GM13976 (cell line): ENCODE measurements at regions not wholly inside any gene's neighbourhood (a gene's known extent, or its start where the extent isn't known, plus 50 kb on each side); places are given as distances from the start of the nearest gene placed in this dataset.
"Not testable (repeated sequence)": the region's sequence is repeated elsewhere in the genome, so short reads cannot be mapped to it uniquely, and the experiment has no call there.

Experiments used
- DNase-seq: peaks from one replicate; pipeline ENCODE4 v3.0.0; 2012; ENCODE audit warnings: low spot score
- in situ Hi-C: fragments of 300-500 bp; cut with MboI; formaldehyde crosslinking; loops from one replicate; pipeline ENCODE4 v1.12.0; 2022; ENCODE audit warnings: low sequenced_read_pairs, mixed read lengths, inconsistent platforms; ENCODE audit not compliant: unreplicated experiment
- TF ChIP-seq, protein P1 (sequence below): IDR thresholded peaks from 2 replicates; pipeline ENCODE4 v1.5.1; 2012; ENCODE audit warnings: borderline replicate concordance, mild to moderate bottlenecking; ENCODE audit not compliant: insufficient read depth; ENCODE audit errors: extremely low read depth, missing control alignments, control extremely low read depth

DNA sequence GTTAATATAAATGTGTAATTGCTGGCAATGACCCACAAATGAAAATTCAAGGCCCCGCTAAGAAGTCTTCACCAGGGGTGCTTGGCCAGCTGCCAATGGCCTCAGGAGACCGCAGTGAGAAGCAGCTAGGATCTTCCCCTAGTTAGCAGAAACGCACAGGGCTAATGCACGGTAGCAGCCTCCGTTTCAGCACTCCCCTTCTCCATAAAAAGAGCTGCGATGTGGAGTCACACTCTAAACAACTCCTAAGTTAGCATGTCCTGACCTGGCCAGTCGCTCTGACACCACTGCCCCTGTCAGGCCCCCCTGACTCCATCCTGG is 139.0 kb downstream of the SEPTIN14 start:
- no peak for DNase-seq
- TF ChIP-seq, protein P1, sequence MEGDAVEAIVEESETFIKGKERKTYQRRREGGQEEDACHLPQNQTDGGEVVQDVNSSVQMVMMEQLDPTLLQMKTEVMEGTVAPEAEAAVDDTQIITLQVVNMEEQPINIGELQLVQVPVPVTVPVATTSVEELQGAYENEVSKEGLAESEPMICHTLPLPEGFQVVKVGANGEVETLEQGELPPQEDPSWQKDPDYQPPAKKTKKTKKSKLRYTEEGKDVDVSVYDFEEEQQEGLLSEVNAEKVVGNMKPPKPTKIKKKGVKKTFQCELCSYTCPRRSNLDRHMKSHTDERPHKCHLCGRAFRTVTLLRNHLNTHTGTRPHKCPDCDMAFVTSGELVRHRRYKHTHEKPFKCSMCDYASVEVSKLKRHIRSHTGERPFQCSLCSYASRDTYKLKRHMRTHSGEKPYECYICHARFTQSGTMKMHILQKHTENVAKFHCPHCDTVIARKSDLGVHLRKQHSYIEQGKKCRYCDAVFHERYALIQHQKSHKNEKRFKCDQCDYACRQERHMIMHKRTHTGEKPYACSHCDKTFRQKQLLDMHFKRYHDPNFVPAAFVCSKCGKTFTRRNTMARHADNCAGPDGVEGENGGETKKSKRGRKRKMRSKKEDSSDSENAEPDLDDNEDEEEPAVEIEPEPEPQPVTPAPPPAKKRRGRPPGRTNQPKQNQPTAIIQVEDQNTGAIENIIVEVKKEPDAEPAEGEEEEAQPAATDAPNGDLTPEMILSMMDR: no peak
- in situ Hi-C loops: no loop called here

DNA sequence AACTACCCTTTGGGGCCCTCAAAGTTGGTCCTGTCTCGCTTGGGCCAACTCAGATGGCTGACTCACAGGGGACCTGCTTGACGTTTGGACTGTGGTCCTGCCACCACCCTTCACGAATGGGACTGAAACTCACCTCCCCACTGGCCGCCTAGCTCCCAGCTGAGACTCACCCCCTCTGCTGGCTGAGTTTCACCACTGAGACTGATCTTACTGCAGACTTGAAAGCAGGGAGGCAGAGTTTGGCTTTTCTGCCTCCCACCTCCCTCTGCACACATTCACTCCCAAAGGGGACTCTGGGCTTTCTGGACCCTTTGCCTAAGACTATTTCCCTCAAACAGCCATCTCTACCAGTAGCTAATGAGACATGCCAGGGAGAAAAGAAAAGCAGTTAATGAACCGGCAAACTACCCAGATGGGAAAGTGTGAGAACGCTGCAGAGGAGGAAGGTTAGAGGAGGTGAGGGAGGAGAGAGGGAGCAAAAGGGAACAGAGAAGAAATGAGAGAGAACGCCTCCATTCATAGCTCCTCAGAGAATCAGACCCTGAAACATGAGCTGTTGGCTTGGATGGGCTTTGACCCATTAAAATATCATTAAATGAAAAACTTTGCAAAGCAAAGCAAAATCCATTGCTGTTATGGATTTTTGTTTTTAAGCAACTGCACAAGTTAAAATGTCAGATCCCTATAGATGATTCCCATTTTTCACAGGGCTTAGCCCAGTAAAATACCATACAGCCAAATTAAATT is 139.5 kb downstream of the SEPTIN14 start:
- DNase-seq, in situ Hi-C loops: not testable (repeated sequence)

DNA sequence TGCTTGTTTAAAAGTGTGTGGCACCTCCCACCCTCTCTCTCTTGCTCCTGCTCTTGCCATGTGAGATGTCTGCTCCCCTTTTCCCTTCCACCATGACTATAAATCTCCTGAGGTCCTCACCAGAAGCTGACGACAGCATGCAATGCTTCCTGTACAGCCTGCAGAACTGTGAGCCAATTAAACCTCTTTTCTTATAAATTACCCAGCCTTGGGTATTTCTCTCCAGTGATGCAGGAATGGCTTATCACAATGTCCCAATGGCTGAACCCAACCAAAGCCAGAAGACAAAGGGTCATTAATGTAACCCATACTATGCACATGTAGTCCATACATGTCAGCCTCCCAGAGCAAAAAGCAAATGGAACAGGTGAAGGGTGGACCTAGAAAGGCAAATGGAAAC is 141.5 kb downstream of the SEPTIN14 start:
- in situ Hi-C loops, DNase-seq: not testable (repeated sequence)

DNA sequence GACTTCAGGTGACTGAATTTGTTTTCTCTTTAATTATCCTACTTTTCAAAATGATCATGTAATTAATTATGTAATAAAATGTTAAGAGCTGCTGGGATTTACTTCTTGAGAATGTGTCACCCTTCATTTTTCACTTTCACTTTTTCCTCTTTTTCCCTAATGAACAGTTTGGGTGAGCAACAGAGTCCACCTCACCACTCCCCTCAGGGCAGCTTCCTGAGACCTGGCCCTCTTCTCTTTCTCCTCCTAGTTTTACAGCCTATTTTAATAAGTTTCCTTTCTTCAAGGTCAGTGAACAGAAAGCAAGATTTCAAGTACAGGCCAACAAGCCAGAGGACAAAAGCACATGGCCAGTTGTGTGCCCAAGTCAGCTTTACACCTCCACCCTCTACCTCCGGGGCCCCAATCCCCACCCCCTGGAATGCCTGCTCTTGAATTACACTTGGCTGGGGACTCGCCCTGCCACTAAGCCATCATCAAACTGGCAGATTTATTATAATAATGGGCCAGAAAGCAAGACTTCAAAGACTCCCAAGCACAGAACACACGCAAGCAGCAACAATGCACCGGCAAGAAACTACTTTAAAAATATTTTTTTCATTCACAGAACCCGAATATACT is 143.1 kb upstream of the VOPP1 start:
- in situ Hi-C loops, DNase-seq: not testable (repeated sequence)

DNA sequence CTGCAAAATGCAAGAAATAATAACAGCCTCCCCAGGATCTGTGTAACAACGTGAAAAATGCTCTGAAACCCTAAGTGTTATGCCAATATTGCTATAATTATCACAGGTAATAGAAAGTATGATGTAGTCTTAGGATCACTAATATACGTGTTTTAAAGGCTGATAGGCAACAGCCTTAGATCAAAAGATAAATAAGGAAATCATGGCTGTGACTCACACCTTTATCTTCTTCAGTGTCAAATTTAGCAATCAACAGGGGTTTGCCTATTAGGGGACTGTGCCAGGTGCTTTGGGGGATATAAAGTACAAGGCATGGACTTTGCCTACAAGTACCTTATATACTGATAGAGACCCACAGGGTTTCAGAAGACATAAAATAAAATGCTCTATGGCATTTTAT is 142.1 kb upstream of the VOPP1 start:
- DNase-seq, in situ Hi-C loops: not testable (repeated sequence)

DNA sequence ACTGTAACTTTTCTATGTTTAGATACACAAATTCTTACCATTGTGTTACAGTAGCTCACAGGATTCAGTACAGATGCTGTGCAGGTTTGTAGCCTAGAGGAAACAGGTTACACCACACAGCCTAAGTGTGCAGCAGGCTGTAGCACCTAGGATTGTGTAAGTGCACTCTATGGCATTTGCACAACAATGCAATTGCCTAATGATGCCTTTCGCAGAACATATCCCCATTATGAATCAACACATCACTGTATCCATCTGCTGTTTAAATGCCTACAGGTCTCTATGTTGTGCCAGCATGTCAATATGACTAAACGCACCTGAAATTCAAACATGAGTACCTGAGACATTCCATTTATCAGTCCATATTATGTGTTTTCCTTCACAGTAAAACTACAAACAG is 138.0 kb upstream of the VOPP1 start:
- DNase-seq, in situ Hi-C loops: not testable (repeated sequence)

DNA sequence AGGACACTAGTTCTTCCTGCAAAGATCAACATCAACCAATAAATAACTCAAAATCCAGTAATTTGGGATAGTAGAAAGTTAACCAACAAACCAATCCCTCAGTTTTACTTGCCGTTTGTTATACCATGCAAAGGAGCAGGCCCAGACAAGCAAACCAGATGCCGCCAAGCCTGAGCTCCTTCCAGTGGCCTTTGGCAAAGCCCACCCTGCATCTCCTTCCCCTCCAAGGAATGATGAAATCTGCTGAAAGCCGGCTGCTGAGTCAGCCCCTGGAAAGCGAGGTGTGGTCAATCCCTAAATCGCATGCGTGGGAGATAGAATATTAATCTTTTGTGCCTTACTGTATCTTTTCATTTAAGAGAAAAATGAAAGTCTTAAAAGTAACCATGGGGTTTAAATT is 135.7 kb upstream of the VOPP1 start:
- DNase-seq, in situ Hi-C loops: not testable (repeated sequence)

DNA sequence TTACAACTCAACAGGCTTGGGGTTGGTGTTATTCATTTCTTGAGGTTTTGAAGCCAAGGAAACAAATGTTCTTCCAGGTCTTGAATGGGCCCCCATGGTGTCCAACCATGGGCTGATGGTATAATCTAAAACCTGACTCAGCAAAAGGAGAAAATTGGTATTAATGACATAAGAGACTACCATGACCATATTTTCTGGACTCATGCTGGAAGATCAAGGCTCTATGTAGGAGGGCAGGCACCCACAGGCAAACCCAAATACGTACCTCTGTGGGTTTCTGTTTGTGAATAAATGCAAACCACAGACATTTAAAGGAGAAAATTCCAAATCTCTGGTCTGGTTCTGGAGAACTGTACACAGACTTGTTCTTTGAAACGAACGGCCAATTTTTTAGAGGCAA is 135.1 kb upstream of the VOPP1 start:
- in situ Hi-C loops, DNase-seq: not testable (repeated sequence)

DNA sequence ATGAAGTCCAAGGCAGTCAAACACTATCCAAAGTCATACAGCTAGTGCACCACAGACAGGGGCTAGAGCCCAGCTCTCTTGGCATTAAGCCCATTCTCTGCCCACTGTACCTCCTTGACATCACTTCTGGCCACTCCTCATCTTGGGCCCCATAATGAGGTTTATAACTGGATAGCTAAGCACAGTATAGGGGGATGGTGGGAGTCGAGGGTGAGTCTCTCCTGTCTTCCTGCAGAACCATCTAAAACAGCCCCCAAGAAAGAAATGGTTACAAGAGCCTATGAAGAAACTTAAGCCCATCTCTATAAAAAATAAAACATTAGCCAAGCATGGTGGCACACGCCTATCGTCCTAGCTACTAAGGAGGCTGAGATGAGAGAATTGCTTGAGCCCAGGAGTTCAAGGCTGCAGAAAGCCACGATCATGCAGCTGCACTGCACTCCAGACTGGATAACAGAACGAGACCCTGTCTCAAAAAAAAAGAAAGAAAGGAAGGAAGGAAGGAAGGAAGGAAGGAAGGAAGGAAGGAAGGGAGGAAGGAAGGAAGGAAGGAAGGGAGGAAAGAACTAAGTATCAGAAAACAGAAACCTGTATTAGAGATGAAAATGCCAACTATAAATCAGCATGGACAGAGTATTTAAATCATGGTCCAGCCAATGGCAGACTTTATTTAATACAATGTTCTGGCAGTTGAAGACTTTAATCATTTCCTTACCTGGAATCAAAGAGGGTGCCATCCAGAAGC is 134.3 kb upstream of the VOPP1 start:
- in situ Hi-C loops, DNase-seq: not testable (repeated sequence)

DNA sequence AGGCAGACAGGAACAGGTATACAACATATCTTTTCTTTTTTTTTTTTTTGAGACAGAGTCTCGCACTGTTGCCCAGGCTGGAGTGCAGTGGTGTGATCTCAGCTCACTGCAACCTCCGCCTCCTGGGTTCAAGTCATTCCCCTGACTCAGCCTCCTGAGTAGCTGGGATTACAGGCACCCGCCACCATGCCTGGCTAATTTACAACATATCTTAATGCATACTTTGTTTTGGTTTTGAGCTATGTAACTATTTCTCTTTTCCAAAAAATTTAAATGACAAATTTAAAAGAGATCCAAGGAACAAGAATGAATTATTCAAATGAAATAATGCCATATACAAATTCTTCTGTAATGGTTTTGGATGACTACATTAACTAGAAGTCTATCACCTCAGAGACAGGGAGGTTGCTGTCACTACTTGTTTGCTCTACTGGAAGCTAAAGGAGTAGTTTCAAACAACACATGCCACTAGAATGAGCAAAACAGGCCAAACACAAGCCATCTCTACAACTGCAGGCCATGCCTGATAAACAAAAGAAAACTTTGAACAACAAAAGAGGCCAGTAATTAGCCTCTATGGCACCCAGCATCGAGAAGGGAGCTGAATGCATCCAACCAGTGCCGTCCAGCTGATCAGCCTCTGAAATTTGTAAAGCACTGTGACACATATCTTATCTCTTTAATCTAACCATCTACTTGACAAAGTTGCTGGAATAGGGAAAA is 133.6 kb upstream of the VOPP1 start:
- in situ Hi-C loops, DNase-seq: not testable (repeated sequence)

DNA sequence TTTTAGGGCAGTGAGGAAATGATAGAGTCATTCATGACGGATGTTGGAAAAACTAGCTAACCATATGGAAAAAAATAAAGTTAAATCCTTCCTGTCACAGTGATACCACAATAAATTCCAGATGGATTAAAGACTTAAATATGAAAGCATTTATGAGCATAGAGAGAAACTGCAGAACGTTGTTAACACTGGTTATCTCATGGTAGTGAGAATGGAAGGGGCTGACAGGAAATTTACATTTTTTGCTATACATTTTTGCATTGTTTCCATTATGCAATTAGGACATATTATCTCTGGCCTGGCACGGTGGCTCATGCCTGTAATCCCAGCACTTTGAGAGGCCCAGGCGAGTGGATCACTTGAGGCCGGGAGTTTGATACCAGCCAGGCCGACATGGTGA is 130.5 kb upstream of the VOPP1 start:
- DNase-seq, in situ Hi-C loops: not testable (repeated sequence)

DNA sequence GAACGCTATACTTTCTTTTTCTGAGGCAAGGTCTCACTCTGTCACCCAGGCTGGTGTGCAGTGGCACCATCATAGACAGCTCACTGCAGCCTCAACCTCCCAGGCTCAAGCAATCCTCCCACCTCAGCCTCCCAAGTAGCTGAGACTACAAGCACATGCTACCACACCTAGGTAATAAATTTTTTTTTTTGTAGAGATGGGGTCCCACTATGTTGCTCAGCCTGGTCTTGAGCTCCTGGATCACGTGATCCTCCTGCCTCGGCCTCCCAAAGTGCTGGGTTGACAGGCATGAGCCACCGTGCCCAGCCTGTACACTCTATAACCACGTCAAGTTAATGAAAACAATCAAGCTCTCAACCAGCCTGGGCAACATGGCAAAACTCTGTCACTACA is 127.1 kb upstream of the VOPP1 start:
- in situ Hi-C loops, DNase-seq: not testable (repeated sequence)

DNA sequence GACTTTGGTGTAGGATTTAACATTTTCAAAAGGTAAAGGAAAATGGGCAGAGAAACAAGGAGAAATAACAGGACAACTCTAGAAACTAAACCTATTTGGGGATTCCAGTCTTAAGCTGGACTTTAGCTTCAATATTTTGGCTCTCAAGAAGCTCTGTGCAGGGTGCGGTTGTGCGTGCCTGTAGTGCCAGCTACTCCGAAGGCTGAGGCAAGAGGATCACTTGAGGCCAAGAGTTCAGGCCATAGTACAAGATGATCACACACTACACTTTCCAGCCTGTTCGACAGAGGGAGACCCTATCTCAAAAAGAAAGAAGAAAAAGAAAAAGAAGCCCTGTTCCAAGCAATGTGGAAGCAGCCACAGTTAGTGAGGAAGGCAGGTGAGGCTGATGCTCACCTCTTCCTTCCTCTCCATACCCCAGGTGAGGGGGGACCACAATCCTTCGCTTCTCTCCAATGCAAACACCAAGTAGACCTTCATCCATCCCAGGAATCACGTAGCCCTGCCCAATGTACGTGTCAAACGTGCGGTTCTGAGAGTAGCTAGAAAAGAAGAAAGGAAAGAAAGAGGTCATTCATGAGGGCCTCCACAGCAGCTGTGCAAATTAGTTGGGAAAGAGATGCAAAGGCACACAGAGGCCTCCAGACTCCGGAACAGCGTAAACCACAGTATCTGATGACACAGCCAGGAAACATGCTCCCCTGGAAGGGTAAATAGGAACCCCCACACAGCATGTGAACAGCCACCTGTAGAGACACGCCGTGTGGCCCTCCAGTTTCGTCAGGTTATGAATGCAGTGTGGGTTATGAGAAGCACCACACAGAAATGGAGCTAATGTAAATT is 126.5 kb upstream of the VOPP1 start:
- in situ Hi-C loops, DNase-seq: not testable (repeated sequence)

DNA sequence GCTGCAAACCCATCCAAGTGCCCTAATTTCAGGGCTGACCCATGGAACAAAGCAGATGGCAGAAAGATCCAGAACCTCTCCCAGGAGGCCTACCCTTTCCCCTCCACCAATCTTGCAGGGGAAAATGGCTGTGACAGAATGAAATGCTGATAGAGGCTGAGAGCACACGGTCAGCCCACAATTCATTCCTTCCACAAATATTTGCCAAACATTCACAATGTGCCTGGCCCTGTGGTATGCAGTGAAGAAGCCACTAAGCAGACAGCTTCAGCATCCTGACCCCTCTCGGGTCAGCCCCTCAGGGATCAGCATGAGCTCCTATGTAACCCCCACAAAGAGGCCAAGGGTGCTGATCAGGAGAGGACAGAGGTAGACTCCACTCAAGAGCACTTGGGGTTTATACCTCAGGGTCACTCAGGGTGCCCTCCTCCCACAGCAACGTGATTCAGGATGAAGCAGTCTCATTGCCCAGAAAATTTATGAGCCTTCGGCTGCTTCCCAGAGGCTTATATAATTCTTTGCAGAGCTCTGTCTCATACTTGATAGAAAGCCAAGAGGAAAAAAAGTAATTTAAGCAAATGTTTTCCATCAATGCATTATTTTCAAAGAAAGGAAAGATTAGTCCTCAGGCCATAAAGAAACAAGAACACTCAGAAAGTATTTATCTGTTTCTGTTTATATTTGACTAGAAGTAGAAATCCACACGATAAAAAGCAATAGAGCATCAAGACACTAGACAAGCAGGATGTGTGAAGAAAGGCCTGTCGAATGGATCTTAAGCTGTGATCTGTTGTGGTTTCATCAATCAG is 123.8 kb upstream of the VOPP1 start:
- DNase-seq, in situ Hi-C loops: not testable (repeated sequence)

DNA sequence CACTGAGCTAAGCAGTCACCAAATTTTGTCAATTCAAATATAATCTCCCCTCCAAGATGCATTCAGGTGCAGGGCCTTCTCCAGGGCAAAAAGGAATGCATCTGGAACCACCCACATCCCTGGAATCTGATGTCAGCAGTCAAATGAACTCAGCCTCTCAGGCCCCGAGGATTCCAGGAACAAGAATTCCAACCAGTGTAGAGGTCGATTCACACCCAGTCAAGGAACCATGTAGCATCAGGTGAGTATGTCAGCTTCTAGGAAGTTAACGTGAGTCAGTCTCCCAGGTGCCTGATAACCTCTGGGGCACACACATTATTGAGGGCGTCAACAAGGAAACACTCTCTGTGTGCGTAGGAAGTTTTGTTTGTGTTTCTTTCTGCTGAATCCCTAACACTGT is 122.2 kb upstream of the VOPP1 start:
- DNase-seq, in situ Hi-C loops: not testable (repeated sequence)
